Vagina (tissue), 2 donors: ENCODE measurements at regions not wholly inside any gene's neighbourhood (a gene's known extent, or its start where the extent isn't known, plus 50 kb on each side); places are given as distances from the start of the nearest gene placed in this dataset.

Experiments used
- DNase-seq, 2 donors: peaks; one replicate each; pipeline ENCODE4 v3.0.0-alpha.2; 2017; ENCODE audit errors: extremely low spot score in 2 of 2
- H3K27ac ChIP-seq: fragments of 200-600 bp; sonication (generic); one replicate; pipeline ENCODE4 v1.5.1; 2019
- H3K27me3 ChIP-seq: fragments of 200-600 bp; sonication (generic); one replicate; pipeline ENCODE4 v1.5.1; 2019
- H3K36me3 ChIP-seq, 2 donors: fragments of 200-600 bp; sonication (generic); one replicate each; pipeline ENCODE4 v1.5.1; 2017 to 2019
- H3K4me1 ChIP-seq: fragments of 200-600 bp; sonication (generic); one replicate; pipeline ENCODE4 v1.5.1; 2019
- H3K4me3 ChIP-seq, 2 donors: fragments of 200-600 bp; sonication (generic); 1 replicate in 1 of 2; 2 replicates in 1 of 2; pipeline ENCODE4 v1.5.1; 2016 to 2019
- H3K9me3 ChIP-seq: fragments of 200-600 bp; sonication (generic); one replicate; pipeline ENCODE4 v1.5.1; 2019
- CTCF ChIP-seq, 3 experiments: fragments of 450-650 bp in 2 of 3; fragments of 200-600 bp in 1 of 3; sonication (generic) in 1 of 3; IDR thresholded peaks; one replicate each; pipeline ENCODE4 v1.5.1; 2017 to 2019; ENCODE audit warnings: antibody characterized with exemption in 3 of 3, mild to moderate bottlenecking in 2 of 3, moderate library complexity in 2 of 3
- POLR2A ChIP-seq, 2 donors: fragments of 450-650 bp; IDR thresholded peaks; one replicate each; pipeline ENCODE4 v1.6.1; 2017; ENCODE audit warnings: antibody characterized with exemption in 2 of 2, mild to moderate bottlenecking in 2 of 2, moderate library complexity in 2 of 2
- POLR2AphosphoS5 ChIP-seq, 2 donors: sonication (generic); formaldehyde crosslinking; IDR thresholded peaks; one replicate each; pipeline ENCODE4 v1.9.0; 2017; ENCODE audit warnings: antibody characterized with exemption in 2 of 2, mild to moderate bottlenecking in 2 of 2, low read depth in 1 of 2; ENCODE audit not compliant: insufficient read depth in 1 of 2
- intact Hi-C: fragments of 100-400 bp; cut with DNase I; formaldehyde crosslinking; loops from one replicate; pipeline ENCODE4 v1.15.1; 2023

DNA sequence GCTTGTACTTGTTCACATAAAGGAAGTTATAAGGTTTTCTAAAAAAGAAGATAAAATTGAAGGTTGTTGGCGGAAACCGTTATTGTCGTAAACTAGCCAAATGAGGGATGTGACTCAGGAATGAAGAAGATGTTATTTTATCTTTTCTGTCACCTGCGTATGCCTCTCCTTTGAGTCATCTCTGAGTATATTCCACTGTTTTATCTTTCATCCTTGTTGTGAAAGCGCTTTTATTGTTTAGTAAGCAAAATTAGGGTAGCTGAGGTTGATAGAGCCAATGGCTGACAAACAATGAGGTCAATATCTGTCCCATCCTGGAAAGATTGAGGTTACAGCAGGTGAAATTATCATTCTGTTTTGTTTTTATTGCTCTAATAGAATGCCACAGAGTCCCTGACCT, 105.0 kb downstream of the TUSC1 start:
- H3K4me1 ChIP-seq, result no peaks in the 10 kb centered on the region
- TF ChIP-seq POLR2A (IDR thresholded peaks at IDR 0.05) (no peak), CTCF (IDR thresholded peaks at IDR 0.05) (no peak), POLR2AphosphoS5 (IDR thresholded peaks at IDR 0.05; ENCODE audit: insufficient read depth in 1 of 2, low read depth in 1 of 2) (no peak)
- no peaks in the 10 kb centered on the region for H3K36me3 ChIP-seq
- intact Hi-C loops, result no loop called here
- no peak for DNase-seq
- no peak overlapping the region for H3K4me3 ChIP-seq
- H3K27ac ChIP-seq, result no peak overlapping the region
- no peaks in the 10 kb centered on the region for H3K27me3 ChIP-seq
- H3K9me3 ChIP-seq, result no peaks in the 10 kb centered on the region

- Histone ChIP-seq H3K27ac (no peak overlapping the region), H3K27me3 (no peaks in the 10 kb centered on the region), H3K36me3 (no peaks in the 10 kb centered on the region), H3K9me3 (no peaks in the 10 kb centered on the region), H3K4me1 (no peaks in the 10 kb centered on the region), H3K4me3 (no peak overlapping the region)
- TF ChIP-seq POLR2A (IDR thresholded peaks at IDR 0.05) (no peak), CTCF (IDR thresholded peaks at IDR 0.05) (no peak), POLR2AphosphoS5 (IDR thresholded peaks at IDR 0.05; ENCODE audit: insufficient read depth in 1 of 2, low read depth in 1 of 2) (no peak)
- no peak for DNase-seq
- intact Hi-C loops, result no loop called here
Measured at GRCh38 chr9:25571491-25571890, 106.8 kb downstream of the TUSC1 start.

- H3K27me3 ChIP-seq, result no peaks in the 10 kb centered on the region
- intact Hi-C loops, result no loop called here
- H3K4me1 ChIP-seq, result no peaks in the 10 kb centered on the region
- H3K9me3 ChIP-seq, result no peaks in the 10 kb centered on the region
- DNase-seq, result no peak
- TF ChIP-seq POLR2A (IDR thresholded peaks at IDR 0.05) (no peak), CTCF (IDR thresholded peaks at IDR 0.05) (no peak), POLR2AphosphoS5 (IDR thresholded peaks at IDR 0.05; ENCODE audit: insufficient read depth in 1 of 2, low read depth in 1 of 2) (no peak)
- H3K27ac ChIP-seq, result no peak overlapping the region
- no peaks in the 10 kb centered on the region for H3K36me3 ChIP-seq
- H3K4me3 ChIP-seq, result no peak overlapping the region
Measured at GRCh38 chr9:25570802-25571201, 107.4 kb downstream of the TUSC1 start.

DNA sequence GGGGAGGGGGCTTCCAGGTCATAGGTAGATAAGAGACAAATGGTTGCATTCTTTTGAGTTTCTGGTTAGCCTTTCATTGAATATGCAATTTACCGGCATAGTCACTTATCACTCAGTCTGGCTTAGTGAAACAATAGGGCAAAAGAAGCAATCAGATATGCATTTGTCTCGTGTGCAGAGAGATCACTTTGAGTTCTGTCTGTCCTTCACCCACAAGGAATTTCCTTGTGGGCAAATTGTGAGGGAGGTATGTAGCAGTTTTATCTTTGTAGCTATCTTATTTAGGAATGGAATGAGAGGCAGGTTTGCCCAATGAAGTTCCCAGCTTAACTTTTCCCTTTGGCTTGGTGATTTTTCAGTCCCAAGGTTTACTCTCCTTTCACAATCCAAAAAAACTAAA, 116.1 kb downstream of the TUSC1 start:
- H3K4me1 ChIP-seq, result no peaks in the 10 kb centered on the region
- H3K36me3 ChIP-seq, result no peaks in the 10 kb centered on the region
- H3K4me3 ChIP-seq, result no peak overlapping the region
- no peak overlapping the region for H3K27ac ChIP-seq
- H3K9me3 ChIP-seq, result no peaks in the 10 kb centered on the region
- intact Hi-C loops, result no loop called here
- DNase-seq, result no peak
- TF ChIP-seq POLR2AphosphoS5 (IDR thresholded peaks at IDR 0.05; ENCODE audit: insufficient read depth in 1 of 2, low read depth in 1 of 2), result no peak
- no peak for TF ChIP-seq CTCF (IDR thresholded peaks at IDR 0.05)
- no peak for TF ChIP-seq POLR2A (IDR thresholded peaks at IDR 0.05)
- no peaks in the 10 kb centered on the region for H3K27me3 ChIP-seq

GRCh38 chr9:25557645-25558300, 120.5 kb downstream of the TUSC1 start:
- TF ChIP-seq CTCF (IDR thresholded peaks at IDR 0.05) (no peak), POLR2A (IDR thresholded peaks at IDR 0.05) (no peak), POLR2AphosphoS5 (IDR thresholded peaks at IDR 0.05; ENCODE audit: insufficient read depth in 1 of 2, low read depth in 1 of 2) (no peak)
- Histone ChIP-seq H3K4me1 (no peaks in the 10 kb centered on the region), H3K36me3 (no peaks in the 10 kb centered on the region), H3K27me3 (no peaks in the 10 kb centered on the region), H3K27ac (no peak overlapping the region), H3K4me3 (no peak overlapping the region), H3K9me3 (no peaks in the 10 kb centered on the region)
- DNase-seq, result no peak
- intact Hi-C loops, result no loop called here
